GM12878 (cell line): ENCODE measurements at regions not wholly inside any gene's neighbourhood (a gene's known extent, or its start where the extent isn't known, plus 50 kb on each side); places are given as distances from the start of the nearest gene placed in this dataset.

Experiments
- ATF2 ChIP-seq: IDR thresholded peaks from 2 replicates; pipeline ENCODE4 v1.6.1; 2012; ENCODE audit warnings: low read length, inconsistent platforms
- BCL11A ChIP-seq: IDR thresholded peaks from 2 replicates; pipeline ENCODE4 v1.6.1; 2011; ENCODE audit warnings: low read depth, low read length
- CBFB ChIP-seq: IDR thresholded peaks from 2 replicates; pipeline ENCODE4 v1.6.1; 2016; ENCODE audit warnings: antibody characterized with exemption, low read depth
- CTCF ChIP-seq, 3 experiments: IDR thresholded peaks in 2 of 3; conservative IDR thresholded peaks in 1 of 3; 2 replicates each; pipeline ENCODE4 v1.5.1; 2011; ENCODE audit warnings: low read depth in 3 of 3, low read length in 3 of 3, mild to moderate bottlenecking in 3 of 3, control low read depth in 2 of 3, moderate library complexity in 2 of 3, inconsistent platforms in 1 of 3, mixed read lengths in 1 of 3; ENCODE audit not compliant: control insufficient read depth in 2 of 3, insufficient read depth in 1 of 3; ENCODE audit errors: extremely low read depth in 1 of 3
- E2F4 ChIP-seq: IDR thresholded peaks from 2 replicates; pipeline ENCODE4 v1.6.1; 2012; ENCODE audit warnings: low read depth, low read length, improper control_type of control experiment
- HDAC6 ChIP-seq: fragments of 200-600 bp; sonication (generic); IDR thresholded peaks from one replicate; pipeline ENCODE4 v1.8.0; 2017; ENCODE audit warnings: antibody characterized with exemption; ENCODE audit not compliant: unreplicated experiment
- IKZF2 ChIP-seq, 2 experiments: fragments of 450-650 bp; IDR thresholded peaks; 2 replicates each; pipeline ENCODE4 v1.6.1; 2017; ENCODE audit warnings: mild to moderate bottlenecking in 2 of 2, moderate library complexity in 2 of 2
- KAT2A ChIP-seq: conservative IDR thresholded peaks from 2 replicates; pipeline ENCODE4 v1.6.1; 2011; ENCODE audit warnings: low read depth, low read length; ENCODE audit not compliant: control insufficient read depth
- MAX ChIP-seq: IDR thresholded peaks from 2 replicates; pipeline ENCODE4 v1.6.1; 2012; ENCODE audit warnings: low read depth, low read length, improper control_type of control experiment
- POLR2A ChIP-seq: IDR thresholded peaks from 2 replicates; pipeline ENCODE4 v1.6.1; 2011; ENCODE audit warnings: low read depth, mild to moderate bottlenecking, low read length
- REST ChIP-seq: IDR thresholded peaks from 2 replicates; pipeline ENCODE4 v1.6.1; 2012; ENCODE audit warnings: mild to moderate bottlenecking, low read depth, low read length
- USF1 ChIP-seq: IDR thresholded peaks from 2 replicates; pipeline ENCODE4 v1.6.1; 2011; ENCODE audit warnings: borderline replicate concordance, low read depth, mild to moderate bottlenecking, moderate library complexity, mixed read lengths, low read length; ENCODE audit not compliant: insufficient read depth; ENCODE audit errors: extremely low read length
- ZNF592 ChIP-seq: fragments of 450-650 bp; IDR thresholded peaks from 2 replicates; pipeline ENCODE4 v1.6.1; 2017; ENCODE audit warnings: mild to moderate bottlenecking, moderate library complexity

- TF ChIP-seq ATF2 (no peak), USF1 (no peak), REST (no peak), CTCF (IDR thresholded peaks at IDR 0.05 in 2 of 3, conservative IDR thresholded peaks at IDR 0.05 in 1 of 3; ENCODE audit: control insufficient read depth in 2 of 3, extremely low read depth in 1 of 3, insufficient read depth in 1 of 3, low read depth in 3 of 3, low read length in 3 of 3) (no peak), IKZF2 (IDR thresholded peaks at IDR 0.05) (no peak), MAX (no peak), POLR2A (no peak), CBFB (no peak), ZNF592 (no peak), BCL11A (no peak), E2F4 (no peak), KAT2A (no peak), HDAC6 (no peak)
These were observed 179.5 kb upstream of the TARS1 start for GRCh38 chr5:33261305-33261704.
